Right lobe of liver (tissue), 6 donors: ENCODE measurements at regions not wholly inside any gene's neighbourhood (a gene's known extent, or its start where the extent isn't known, plus 50 kb on each side); places are given as distances from the start of the nearest gene placed in this dataset.

ENCODE experiments used
- ATAC-seq, 4 donors: fragments of 200-7000 bp; cut with Tn5 transposase; one replicate each; pipeline ENCODE4 v1.9.1; 2020; ENCODE audit warnings: mild to moderate bottlenecking in 4 of 4, moderate library complexity in 4 of 4
- DNase-seq, 3 donors: peaks; one replicate each; pipeline ENCODE4 v3.0.0-alpha.2; 2020
- H3K27ac ChIP-seq, 3 donors: fragments of 200-600 bp; one replicate each; pipeline ENCODE4 v1.8.0; 2022
- H3K27me3 ChIP-seq, 2 donors: fragments of 200-600 bp; one replicate each; pipeline ENCODE4 v1.8.0; 2022
- H3K36me3 ChIP-seq, 4 donors: fragments of 200-600 bp; sonication (generic) in 1 of 4; one replicate each; pipeline versions ENCODE4 v1.5.1 to v1.8.0; 2017 to 2022; ENCODE audit warnings: control low read depth in 1 of 4
- H3K4me1 ChIP-seq, 4 donors: fragments of 200-600 bp; sonication (generic) in 1 of 4; one replicate each; pipeline versions ENCODE4 v1.5.1 to v1.8.0; 2017 to 2022; ENCODE audit warnings: control low read depth in 1 of 4
- H3K4me3 ChIP-seq, 3 donors: fragments of 200-600 bp; one replicate each; pipeline ENCODE4 v1.8.0; 2022
- H3K9me3 ChIP-seq, 4 donors: fragments of 200-600 bp; sonication (generic) in 1 of 4; one replicate each; pipeline versions ENCODE4 v1.5.1 to v1.8.0; 2017 to 2022; ENCODE audit warnings: control low read depth in 1 of 4
- CTCF ChIP-seq, 4 donors: fragments of 200-600 bp in 3 of 4; fragments of 450-650 bp in 1 of 4; IDR thresholded peaks; one replicate each; pipeline versions ENCODE4 v1.5.1 to v1.8.0; 2016 to 2022; ENCODE audit warnings: antibody characterized with exemption in 4 of 4, mild to moderate bottlenecking in 2 of 4
- POLR2A ChIP-seq: fragments of 450-650 bp; IDR thresholded peaks from one replicate; pipeline ENCODE4 v1.6.1; 2017; ENCODE audit warnings: antibody characterized with exemption, mild to moderate bottlenecking
- WGBS: methylation state at CpG from one replicate; pipeline ENCODE4 v1.1.6; 2018; ENCODE audit warnings: low coverage, low lambda C conversion rate; ENCODE audit not compliant: insufficient coverage; ENCODE audit errors: missing lambda C conversion rate; 5-methylcytosine and 5-hydroxymethylcytosine counted together
- intact Hi-C, 2 donors: fragments of 100-400 bp; cut with DNase I; formaldehyde crosslinking; loops; one replicate each; pipeline versions ENCODE4 v1.11.2 to v1.14.1; 2022
- donor health status: DM: no; HTN: yes; CAD: no.
- donor health status: DM: no; HTN: no; CAD: no.
- donor health status: DM: no; HTN: no; CAD: no.
- donor health status: DM: no; HTN: yes; CAD: no.
- donor health status: DM: no; HTN: yes; CAD: no.

- WGBS = 51% methylated on average over 6 of the region's 6 CpGs
- ATAC-seq (no peak), DNase-seq (no peak)
- Histone ChIP-seq H3K27ac (no peak overlapping the region), H3K36me3 (no peaks in the 10 kb centered on the region), H3K9me3 (no peaks in the 10 kb centered on the region), H3K4me3 (no peak overlapping the region), H3K4me1 (no peaks in the 10 kb centered on the region), H3K27me3 (no peaks in the 10 kb centered on the region)
- TF ChIP-seq CTCF (IDR thresholded peaks at IDR 0.05) (no peak), POLR2A (no peak)
- intact Hi-C loops = no loop called here
These were observed 250.1 kb downstream of the SQOR start for GRCh38 chr15:45884755-45885445.

GRCh38 chr15:45885801-45886200, 251.0 kb downstream of the SQOR start:
- intact Hi-C loops = no loop called here
- no peaks in the 10 kb centered on the region for H3K4me1 ChIP-seq
- H3K36me3 ChIP-seq = no peaks in the 10 kb centered on the region
- WGBS = 79% methylated on average over 6 of the region's 21 CpGs
- no peaks in the 10 kb centered on the region for H3K27me3 ChIP-seq
- H3K27ac ChIP-seq = no peak overlapping the region
- ATAC-seq = peak in 1 of 4 donors; percentile 26
- TF ChIP-seq CTCF (IDR thresholded peaks at IDR 0.05) (no peak), POLR2A (no peak)
- DNase-seq = no peak
- H3K9me3 ChIP-seq = no peaks in the 10 kb centered on the region
- H3K4me3 ChIP-seq = no peak overlapping the region

- H3K9me3 ChIP-seq = no peaks in the 10 kb centered on the region
- TF ChIP-seq CTCF (IDR thresholded peaks at IDR 0.05) (no peak), POLR2A (no peak)
- DNase-seq (no peak), ATAC-seq (peak in 1 of 4 donors; percentile 11)
- WGBS = 34% methylated on average over 2 of the region's 2 CpGs
- no peak overlapping the region for H3K27ac ChIP-seq
- H3K36me3 ChIP-seq = no peaks in the 10 kb centered on the region
- intact Hi-C loops = no loop called here
- H3K27me3 ChIP-seq = no peaks in the 10 kb centered on the region
- no peak overlapping the region for H3K4me3 ChIP-seq
- no peaks in the 10 kb centered on the region for H3K4me1 ChIP-seq
These were observed 256.9 kb downstream of the SQOR start for GRCh38 chr15:45891766-45892165.

GRCh38 chr15:45892182-45892581, 257.4 kb downstream of the SQOR start:
- ATAC-seq (no peak), DNase-seq (no peak)
- Histone ChIP-seq H3K36me3 (no peaks in the 10 kb centered on the region), H3K27ac (no peak overlapping the region), H3K27me3 (no peaks in the 10 kb centered on the region), H3K4me3 (no peak overlapping the region), H3K9me3 (no peaks in the 10 kb centered on the region), H3K4me1 (no peaks in the 10 kb centered on the region)
- TF ChIP-seq CTCF (IDR thresholded peaks at IDR 0.05) (no peak), POLR2A (no peak)
- intact Hi-C loops = no loop called here
- 38% methylated on average over 3 of the region's 3 CpGs for WGBS

GRCh38 chr15:45903283-45903682, 268.5 kb downstream of the SQOR start:
- Histone ChIP-seq H3K9me3 (no peaks in the 10 kb centered on the region), H3K36me3 (no peaks in the 10 kb centered on the region), H3K27me3 (no peaks in the 10 kb centered on the region), H3K27ac (no peak overlapping the region), H3K4me1 (no peaks in the 10 kb centered on the region), H3K4me3 (no peak overlapping the region)
- TF ChIP-seq CTCF (IDR thresholded peaks at IDR 0.05) = no peak
- ATAC-seq (no peak), DNase-seq (no peak)
- intact Hi-C loops = no loop called here
